Upper lobe of left lung (tissue), 4 donors: ENCODE measurements at regions not wholly inside any gene's neighbourhood (a gene's known extent, or its start where the extent isn't known, plus 50 kb on each side); places are given as distances from the start of the nearest gene placed in this dataset.

Source experiments
- EP300 ChIP-seq, 4 donors: sonication (generic); formaldehyde crosslinking; IDR thresholded peaks; one replicate each; pipeline ENCODE4 v1.5.1; 2017; ENCODE audit warnings: antibody characterized with exemption in 4 of 4, control low read depth in 2 of 4
- POLR2A ChIP-seq, 4 donors: fragments of 450-650 bp; IDR thresholded peaks; one replicate each; pipeline ENCODE4 v1.5.1; 2016 to 2017; ENCODE audit warnings: antibody characterized with exemption in 4 of 4, mild to moderate bottlenecking in 2 of 4
- TF ChIP-seq, protein P1 (sequence below), 6 experiments: fragments of 450-650 bp in 4 of 6; fragments of 200-600 bp in 2 of 6; sonication (generic) in 2 of 6; IDR thresholded peaks; one replicate each; pipeline ENCODE4 v1.5.1; 2016 to 2019; ENCODE audit warnings: antibody characterized with exemption in 6 of 6

GRCh38 chr6:81054036-81054435, 698.4 kb downstream of the TENT5A start:
- TF ChIP-seq, protein P1, sequence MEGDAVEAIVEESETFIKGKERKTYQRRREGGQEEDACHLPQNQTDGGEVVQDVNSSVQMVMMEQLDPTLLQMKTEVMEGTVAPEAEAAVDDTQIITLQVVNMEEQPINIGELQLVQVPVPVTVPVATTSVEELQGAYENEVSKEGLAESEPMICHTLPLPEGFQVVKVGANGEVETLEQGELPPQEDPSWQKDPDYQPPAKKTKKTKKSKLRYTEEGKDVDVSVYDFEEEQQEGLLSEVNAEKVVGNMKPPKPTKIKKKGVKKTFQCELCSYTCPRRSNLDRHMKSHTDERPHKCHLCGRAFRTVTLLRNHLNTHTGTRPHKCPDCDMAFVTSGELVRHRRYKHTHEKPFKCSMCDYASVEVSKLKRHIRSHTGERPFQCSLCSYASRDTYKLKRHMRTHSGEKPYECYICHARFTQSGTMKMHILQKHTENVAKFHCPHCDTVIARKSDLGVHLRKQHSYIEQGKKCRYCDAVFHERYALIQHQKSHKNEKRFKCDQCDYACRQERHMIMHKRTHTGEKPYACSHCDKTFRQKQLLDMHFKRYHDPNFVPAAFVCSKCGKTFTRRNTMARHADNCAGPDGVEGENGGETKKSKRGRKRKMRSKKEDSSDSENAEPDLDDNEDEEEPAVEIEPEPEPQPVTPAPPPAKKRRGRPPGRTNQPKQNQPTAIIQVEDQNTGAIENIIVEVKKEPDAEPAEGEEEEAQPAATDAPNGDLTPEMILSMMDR (IDR thresholded peaks at IDR 0.05) = no peak
- TF ChIP-seq EP300 (IDR thresholded peaks at IDR 0.05) = no peak
- TF ChIP-seq POLR2A (IDR thresholded peaks at IDR 0.05) = no peak
